Stimulated activated naive CD8-positive, alpha-beta T cell treated with anti-CD3 and anti-CD28 coated beads, Interleukin-15, amount 100 ng/mL, for 72 hours (primary cell): ENCODE measurements at regions not wholly inside any gene's neighbourhood (a gene's known extent, or its start where the extent isn't known, plus 50 kb on each side); places are given as distances from the start of the nearest gene placed in this dataset.
"Not testable (repeated sequence)": the region's sequence is repeated elsewhere in the genome, so short reads cannot be mapped to it uniquely, and the experiment has no call there.

ENCODE experiments used
- ATAC-seq: fragments of 150-1000 bp; cut with Tn5 transposase; 2 replicates; pipeline ENCODE4 v1.10.0; 2021; ENCODE audit warnings: mild to moderate bottlenecking, moderate library complexity
- DNase-seq, 2 donors: peaks; one replicate each; pipeline ENCODE4 v3.0.0; 2021 to 2022
- H3K27ac Mint-ChIP-seq, 2 donors: one replicate each; pipeline ENCODE4 v1.8.0; 2022; ENCODE audit warnings: mild to moderate bottlenecking in 2 of 2, mixed read lengths in 2 of 2, moderate library complexity in 2 of 2
- H3K27me3 Mint-ChIP-seq: one replicate; pipeline ENCODE4 v1.8.0; 2022; ENCODE audit warnings: mixed read lengths
- H3K4me1 Mint-ChIP-seq: one replicate; pipeline ENCODE4 v1.8.0; 2022; ENCODE audit warnings: mild to moderate bottlenecking, mixed read lengths
- H3K4me3 Mint-ChIP-seq, 2 donors: one replicate each; pipeline ENCODE4 v1.8.0; 2022; ENCODE audit warnings: mild to moderate bottlenecking in 2 of 2, mixed read lengths in 2 of 2, moderate library complexity in 1 of 2
- H3K9me3 Mint-ChIP-seq, 2 donors: one replicate each; pipeline ENCODE4 v1.8.0; 2022; ENCODE audit warnings: mixed read lengths in 2 of 2

DNA sequence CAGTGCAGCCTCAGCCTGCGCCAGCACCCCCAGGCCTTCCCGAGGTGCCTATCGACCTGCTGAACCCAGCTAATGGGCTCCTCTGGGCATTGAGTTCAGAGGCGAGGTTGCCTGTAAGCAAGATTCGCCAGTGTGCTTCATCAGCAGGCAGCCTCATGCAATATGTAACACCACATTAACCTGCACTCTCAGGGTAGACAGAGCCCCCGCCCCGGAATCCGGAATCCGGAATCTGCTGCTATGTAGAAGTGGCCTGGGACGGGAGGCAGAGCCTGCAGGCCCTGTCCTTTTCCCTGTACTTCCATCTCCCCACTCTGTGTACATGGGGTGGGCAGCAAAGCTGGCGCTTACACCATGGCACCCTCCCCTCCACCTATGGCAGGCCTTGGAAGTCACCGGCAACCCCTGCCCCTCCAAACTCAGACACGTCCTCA lies 83.9 kb upstream of the RET start:
- peaks cover 24% of the 10 kb centered on the region for H3K4me1 Mint-ChIP-seq
- H3K4me3 Mint-ChIP-seq, result no peak overlapping the region
- H3K27ac Mint-ChIP-seq, result no peak overlapping the region
- no peaks in the 10 kb centered on the region for H3K9me3 Mint-ChIP-seq
- H3K27me3 Mint-ChIP-seq, result no peaks in the 10 kb centered on the region
- no peak for ATAC-seq
- DNase-seq, result no peak

DNA sequence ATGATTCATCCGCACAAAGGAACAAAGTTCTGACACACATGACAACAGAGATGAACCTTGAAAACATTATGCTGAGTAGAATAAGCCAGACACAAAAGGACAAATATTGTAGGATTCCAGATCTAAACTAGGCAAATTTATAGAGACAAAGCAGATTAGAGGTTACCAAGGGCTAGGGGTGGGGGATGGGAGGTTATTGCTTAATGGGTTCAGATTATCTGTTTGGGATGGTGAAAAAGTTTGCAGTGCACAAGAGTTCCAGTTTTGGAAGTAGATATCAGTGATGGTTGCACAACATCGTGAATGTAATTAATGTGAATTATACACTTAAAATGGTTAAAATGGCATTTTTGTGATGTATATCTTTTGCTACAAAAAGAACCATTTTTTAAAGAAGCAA lies 82.0 kb upstream of the RET start:
- H3K4me3 Mint-ChIP-seq, H3K27me3 Mint-ChIP-seq, H3K9me3 Mint-ChIP-seq, ATAC-seq, DNase-seq, H3K4me1 Mint-ChIP-seq, H3K27ac Mint-ChIP-seq: not testable (repeated sequence)

DNA sequence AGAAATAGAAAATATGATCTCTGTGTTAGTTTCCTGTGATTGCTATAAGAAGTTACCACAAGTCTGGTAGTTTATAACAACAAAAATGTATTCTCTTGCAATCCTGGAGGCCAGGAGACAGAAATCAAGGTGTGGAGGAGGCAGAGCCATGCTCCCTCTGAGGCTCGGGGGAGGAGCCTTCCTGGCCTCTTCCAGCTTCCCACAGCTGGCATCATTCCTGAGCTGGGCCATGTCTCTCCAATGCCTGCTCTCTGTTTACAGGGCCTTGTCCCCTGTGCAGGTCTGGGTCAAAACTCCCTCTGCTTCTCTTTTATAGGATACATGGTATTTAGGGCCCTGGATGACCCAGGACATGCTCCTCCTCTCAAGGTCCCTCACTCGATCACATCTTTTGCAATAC lies 81.3 kb upstream of the RET start:
- no peak overlapping the region for H3K4me3 Mint-ChIP-seq
- H3K9me3 Mint-ChIP-seq, result no peaks in the 10 kb centered on the region
- no peak overlapping the region for H3K27ac Mint-ChIP-seq
- H3K27me3 Mint-ChIP-seq, result no peaks in the 10 kb centered on the region
- ATAC-seq, result no peak
- no peak for DNase-seq
- H3K4me1 Mint-ChIP-seq, result peaks cover 3% of the 10 kb centered on the region

DNA sequence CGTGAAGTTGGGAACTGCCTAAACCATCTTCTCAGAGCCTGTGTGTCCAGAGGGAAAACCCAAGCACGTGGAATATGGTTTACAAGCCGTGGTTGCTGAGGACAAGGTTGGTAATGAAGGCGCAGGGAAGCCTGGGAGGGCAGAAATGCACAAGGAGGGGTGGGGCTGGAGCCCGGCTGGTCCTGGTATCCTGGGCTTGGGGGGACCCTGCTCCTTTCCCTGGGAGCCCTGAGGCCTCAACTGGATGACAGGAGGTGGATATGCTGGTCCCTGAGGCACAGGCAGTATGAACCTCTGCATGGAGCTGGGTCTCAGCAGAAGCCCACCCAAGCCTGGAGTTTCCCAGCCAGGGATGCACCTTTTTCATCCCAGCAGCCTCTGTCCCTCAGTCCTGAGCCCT lies 80.3 kb upstream of the RET start:
- Mint-ChIP-seq H3K4me1 (no peaks in the 10 kb centered on the region), H3K9me3 (no peaks in the 10 kb centered on the region), H3K4me3 (no peak overlapping the region)

DNA sequence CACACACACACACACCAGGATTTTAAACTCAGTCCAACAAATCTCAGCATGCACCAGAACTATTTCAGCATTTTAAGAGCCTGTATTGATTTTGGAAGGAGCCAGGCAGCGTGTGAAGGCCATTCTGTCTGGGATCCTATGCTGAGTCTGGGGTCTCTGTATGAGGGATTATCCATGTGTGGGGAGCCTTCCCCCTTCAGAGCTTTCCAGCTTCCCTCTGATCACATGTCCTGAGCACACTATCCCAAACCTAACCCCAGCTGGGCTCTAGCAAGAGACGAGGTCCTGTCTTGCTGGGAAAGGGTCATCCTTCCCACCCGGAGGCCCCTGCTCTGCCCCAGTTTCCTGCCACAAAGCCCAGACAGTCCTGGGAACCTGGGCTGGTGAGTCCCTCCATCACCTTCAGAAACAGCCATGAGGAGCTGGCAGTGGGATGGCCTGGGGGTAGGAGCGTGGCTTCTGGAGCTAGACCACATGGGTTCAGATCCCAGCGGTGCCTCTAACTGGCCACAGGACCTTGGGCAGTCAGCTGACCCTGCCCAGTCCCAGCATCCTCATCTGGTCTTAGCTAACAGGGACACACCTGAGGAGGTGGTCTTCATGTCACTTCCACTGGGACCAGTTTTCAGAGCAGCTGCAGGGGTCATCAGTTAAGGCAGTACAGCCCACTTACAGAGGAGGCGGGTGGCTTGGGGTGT lies 79.6 kb upstream of the RET start:
- ATAC-seq, result no peak

More for the DNA sequence above, 80.3 kb upstream of the RET start:
- no peak for DNase-seq
- no peaks in the 10 kb centered on the region for H3K27me3 Mint-ChIP-seq
- ATAC-seq, result no peak
- H3K27ac Mint-ChIP-seq, result no peak overlapping the region

DNA sequence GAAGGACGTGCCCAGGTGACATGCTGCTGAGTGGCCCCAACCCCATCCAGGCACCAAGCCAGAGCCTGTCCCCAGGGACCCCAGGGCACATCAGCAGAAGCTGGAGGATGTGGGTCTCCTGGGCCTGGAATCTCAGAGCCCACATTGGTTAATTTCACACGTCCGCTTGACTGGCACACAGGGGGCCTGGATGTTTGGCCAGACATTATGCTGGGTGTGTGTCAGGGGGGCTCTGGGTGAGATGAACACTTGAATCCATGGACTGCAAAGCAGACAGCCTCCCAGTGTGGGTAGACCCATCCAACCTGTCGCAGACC lies 79.1 kb upstream of the RET start:
- Mint-ChIP-seq H3K9me3 (no peaks in the 10 kb centered on the region), H3K4me1 (no peaks in the 10 kb centered on the region), H3K27me3 (no peaks in the 10 kb centered on the region), H3K27ac (no peak overlapping the region), H3K4me3 (no peak overlapping the region)
- ATAC-seq (no peak), DNase-seq (no peak)

More for the DNA sequence above, 79.6 kb upstream of the RET start:
- no peaks in the 10 kb centered on the region for H3K4me1 Mint-ChIP-seq
- no peak overlapping the region for H3K4me3 Mint-ChIP-seq
- H3K27ac Mint-ChIP-seq, result no peak overlapping the region
- H3K9me3 Mint-ChIP-seq, result no peaks in the 10 kb centered on the region
- DNase-seq, result no peak
- no peaks in the 10 kb centered on the region for H3K27me3 Mint-ChIP-seq

DNA sequence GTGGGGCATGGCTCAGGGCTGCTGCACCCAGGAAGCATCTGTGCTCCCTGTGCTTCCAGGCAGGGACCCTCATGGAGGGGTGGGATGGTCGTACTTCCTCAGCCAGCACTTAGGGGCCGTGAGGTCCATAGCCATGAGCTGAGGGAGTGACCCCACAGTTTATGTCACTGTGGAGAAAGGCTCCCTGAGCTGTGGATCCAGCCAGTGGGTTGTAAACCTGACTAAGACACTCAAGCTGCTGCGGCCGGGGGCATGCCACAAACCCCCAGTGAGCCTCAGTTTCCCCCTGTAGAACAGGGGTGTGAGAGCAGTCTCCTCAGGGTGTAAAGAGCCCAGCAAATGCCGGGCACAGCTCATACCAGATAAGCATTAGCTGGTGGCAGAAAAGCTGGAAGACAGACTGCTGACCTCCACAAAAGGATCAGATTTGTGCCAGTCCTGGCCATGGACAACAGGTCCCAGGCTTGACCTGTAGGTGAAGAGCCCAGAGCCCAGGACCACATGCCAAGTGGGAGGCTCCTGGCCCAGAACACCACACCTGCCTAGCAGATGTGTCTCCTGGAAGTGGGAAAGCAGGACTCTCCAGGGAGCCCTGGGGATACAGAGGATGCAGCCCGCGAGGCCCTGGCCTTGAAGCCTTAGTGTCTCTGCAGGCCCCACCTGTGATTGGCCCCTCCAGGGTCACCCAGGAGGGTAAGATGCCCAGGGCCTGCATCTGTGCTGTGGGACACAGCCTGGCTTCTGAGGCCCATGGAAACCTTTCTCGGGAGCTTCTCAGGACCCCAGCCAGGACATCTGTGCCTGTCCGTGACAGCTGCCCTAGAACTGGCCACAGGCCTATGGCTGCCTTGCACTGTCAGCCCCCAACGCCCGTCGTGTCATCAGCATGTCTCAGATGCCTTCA lies 78.1 kb upstream of the RET start:
- ATAC-seq (no peak), DNase-seq (no peak)
- no peaks in the 10 kb centered on the region for H3K27me3 Mint-ChIP-seq
- H3K4me1 Mint-ChIP-seq, result no peaks in the 10 kb centered on the region
- no peak overlapping the region for H3K4me3 Mint-ChIP-seq
- H3K27ac Mint-ChIP-seq, result peak overlapping the region in 1 of 2 donors; percentile 93
- no peaks in the 10 kb centered on the region for H3K9me3 Mint-ChIP-seq

DNA sequence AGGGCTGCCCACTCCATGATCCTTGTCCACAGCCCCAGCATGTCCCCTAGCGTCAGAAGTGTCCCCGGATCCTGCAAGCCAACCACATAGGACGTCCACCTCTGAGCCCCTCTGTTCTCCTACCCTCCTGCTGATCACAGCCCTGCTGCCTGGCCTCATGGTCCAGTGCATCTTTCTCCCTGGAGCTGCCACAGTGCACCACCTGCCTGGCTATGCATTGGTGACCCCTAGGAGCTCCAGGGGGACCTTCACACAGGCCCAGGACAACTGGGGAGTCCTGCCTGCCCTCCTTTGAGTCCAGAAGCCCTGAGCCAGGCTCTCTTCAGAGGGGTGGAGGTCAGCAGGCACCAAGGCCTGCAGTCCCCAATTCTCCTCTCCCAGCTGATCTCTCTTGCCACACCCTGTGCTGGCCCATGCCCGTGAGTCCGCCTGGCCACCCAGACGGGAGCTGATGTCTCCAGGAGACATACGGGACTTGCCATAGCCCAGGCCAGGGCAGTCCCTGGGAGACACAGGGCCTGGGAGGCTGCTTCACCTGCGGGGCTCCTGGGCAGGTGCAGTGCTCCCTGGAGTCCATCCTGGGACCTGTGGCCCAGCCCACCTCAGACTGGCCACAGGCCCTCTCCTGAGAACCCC lies 77.4 kb upstream of the RET start:
- Mint-ChIP-seq H3K27ac (peak overlapping the region in 1 of 2 donors; percentile 54), H3K4me1 (no peaks in the 10 kb centered on the region), H3K9me3 (no peaks in the 10 kb centered on the region), H3K27me3 (no peaks in the 10 kb centered on the region), H3K4me3 (no peak overlapping the region)
- DNase-seq (no peak), ATAC-seq (peak; percentile 5)

DNA sequence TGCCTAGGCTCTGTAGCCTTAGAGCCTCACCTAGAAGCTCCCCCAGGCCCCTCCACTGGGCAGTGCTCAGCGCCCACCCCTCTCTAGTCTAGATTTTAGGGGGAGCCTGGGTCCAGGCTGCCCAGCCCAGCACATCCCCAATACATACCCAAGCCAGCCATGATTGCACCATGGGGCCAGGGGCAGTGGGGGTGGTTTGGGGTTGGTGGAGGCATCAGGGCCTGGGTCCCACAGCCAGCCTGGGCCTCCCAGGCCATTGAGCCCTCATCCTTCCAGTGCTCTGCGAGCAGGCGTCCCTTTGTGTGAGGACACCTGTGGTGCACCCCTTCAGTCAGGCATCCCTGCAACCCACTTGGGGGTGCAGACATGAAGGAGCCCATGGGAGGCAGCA lies 76.9 kb upstream of the RET start:
- no peak for DNase-seq
- Mint-ChIP-seq H3K4me3 (no peak overlapping the region), H3K27ac (no peak overlapping the region), H3K9me3 (no peaks in the 10 kb centered on the region), H3K4me1 (no peaks in the 10 kb centered on the region), H3K27me3 (no peaks in the 10 kb centered on the region)
- ATAC-seq, result peak; percentile 5

DNA sequence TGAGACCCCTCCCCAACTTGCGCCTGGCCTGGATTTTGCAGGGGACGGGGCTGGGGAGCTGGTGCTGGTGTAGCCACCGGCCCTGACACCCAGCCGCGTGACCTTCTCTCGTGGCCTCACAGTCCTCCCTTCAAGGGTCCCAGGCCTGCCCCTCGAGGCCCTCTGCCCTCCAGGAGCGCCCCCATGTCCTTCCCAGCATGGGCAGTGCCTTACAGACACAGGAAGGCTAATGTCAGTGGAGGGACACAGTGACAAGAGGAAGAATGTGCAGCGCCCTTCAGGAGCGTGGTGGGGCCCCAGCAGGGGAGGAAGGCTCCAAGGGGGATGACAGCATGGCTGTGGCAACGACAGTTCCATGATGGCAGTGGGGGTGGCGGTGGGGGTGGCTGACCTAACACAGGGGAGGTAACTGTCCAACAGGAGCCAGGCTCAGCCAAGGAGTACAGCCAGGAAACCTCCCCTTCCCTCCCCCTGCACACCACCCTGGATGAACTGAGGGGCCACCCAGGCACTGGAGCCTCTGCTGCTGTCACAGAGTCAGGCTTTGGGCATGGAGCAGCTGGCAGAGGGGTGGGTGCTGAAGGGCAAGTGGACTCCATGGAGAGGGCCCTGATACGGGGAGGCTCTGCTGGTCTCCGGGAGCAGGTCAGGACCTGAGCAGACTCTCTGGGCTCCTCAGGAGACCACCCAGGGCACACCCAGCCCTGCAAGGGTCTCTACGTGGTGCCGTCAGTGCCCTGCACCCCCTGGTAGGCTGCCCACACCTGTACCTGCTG lies 76.0 kb upstream of the RET start:
- no peak for DNase-seq
- Mint-ChIP-seq H3K4me1 (no peaks in the 10 kb centered on the region), H3K9me3 (no peaks in the 10 kb centered on the region), H3K27me3 (no peaks in the 10 kb centered on the region), H3K27ac (no peak overlapping the region), H3K4me3 (no peak overlapping the region)
- ATAC-seq, result no peak

DNA sequence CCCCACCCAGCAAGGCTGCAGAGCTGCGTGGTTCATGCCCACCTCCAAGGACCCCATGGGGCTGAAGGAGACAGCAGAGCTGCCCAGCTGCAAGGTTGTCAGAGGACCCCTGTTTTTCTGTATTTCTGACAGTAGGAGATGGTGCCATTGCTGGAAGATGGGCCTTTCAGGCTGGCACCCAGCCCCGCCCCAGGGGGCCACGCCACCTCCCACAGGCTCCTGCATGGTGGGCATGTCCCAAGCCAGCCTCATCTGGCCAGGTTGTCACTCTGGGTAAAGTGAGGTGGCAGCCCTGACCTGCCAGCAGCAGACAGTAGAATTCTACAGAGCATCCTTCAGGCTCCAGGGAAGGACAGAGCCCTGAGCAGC lies 75.5 kb upstream of the RET start:
- ATAC-seq, result no peak
- H3K27me3 Mint-ChIP-seq, result no peaks in the 10 kb centered on the region
- no peak overlapping the region for H3K27ac Mint-ChIP-seq

DNA sequence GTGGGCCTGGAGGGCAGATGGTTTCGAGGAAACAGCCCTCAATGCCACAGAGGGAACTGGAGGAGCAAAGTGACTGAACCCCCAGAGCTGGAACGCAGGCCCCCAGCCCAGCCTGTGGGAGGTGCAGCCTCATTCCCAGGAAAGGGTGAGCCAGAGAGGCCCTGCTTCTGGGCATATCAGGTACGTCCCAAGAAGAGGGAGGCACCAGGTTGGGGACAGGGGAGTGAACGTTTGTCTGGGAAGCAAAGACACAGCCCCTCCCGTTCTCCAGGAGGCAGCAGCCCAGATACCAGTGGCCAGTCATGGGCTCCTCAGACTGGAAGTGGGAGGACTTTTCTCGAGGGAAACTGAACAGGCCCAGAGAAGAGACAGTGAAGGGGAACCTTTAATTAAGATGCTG lies 74.3 kb upstream of the RET start:
- no peak for DNase-seq
- no peak for ATAC-seq
- Mint-ChIP-seq H3K9me3 (no peaks in the 10 kb centered on the region), H3K4me3 (no peak overlapping the region), H3K27ac (peak overlapping the region in 1 of 2 donors; percentile 74), H3K27me3 (no peaks in the 10 kb centered on the region), H3K4me1 (no peaks in the 10 kb centered on the region)

More for the DNA sequence above, 75.5 kb upstream of the RET start:
- H3K4me3 Mint-ChIP-seq, result no peak overlapping the region
- no peaks in the 10 kb centered on the region for H3K4me1 Mint-ChIP-seq
- no peaks in the 10 kb centered on the region for H3K9me3 Mint-ChIP-seq
- no peak for DNase-seq

DNA sequence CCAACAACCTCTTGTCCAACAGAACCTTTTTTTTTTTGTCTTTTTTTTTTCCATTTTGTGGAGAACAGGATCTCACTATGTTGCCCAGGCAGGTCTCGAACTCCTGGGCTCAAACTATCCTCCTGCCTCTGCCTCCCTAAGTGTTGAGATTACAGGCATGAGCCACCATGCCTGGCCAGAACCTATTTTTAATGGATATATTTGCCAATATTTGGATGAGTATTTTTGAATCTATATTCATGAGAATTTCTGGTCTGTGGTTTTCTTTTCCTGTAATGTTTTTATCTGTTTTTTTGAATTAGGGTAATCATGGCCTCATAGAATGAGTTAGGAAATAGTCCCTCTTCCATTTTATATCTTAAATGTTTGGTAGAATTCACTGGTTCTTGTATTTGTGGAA lies 70.4 kb upstream of the RET start:
- Mint-ChIP-seq H3K27ac (no peak overlapping the region), H3K27me3 (no peaks in the 10 kb centered on the region), H3K4me3 (no peak overlapping the region), H3K4me1 (no peaks in the 10 kb centered on the region), H3K9me3 (no peaks in the 10 kb centered on the region)
- ATAC-seq (no peak), DNase-seq (no peak)

DNA sequence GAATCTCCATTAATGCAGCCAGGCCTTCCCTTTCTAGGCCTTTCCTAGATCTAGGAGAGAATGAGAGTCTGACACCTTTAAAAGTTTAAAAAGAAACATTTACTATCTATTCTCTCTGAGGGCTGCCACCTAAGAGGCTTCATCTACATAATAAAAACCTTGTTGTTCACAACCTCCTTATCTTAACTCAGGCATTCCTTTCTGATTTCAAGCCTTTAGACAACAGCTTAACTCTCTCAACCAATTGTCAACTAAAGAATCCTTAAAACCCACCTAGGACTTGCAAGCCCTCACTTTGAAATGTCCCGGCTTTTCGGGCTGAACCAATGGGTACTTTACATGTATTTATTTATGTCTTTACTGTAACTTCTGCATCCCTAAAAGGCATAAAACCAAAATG lies 64.3 kb upstream of the RET start:
- Mint-ChIP-seq H3K9me3 (no peaks in the 10 kb centered on the region), H3K4me1 (no peaks in the 10 kb centered on the region), H3K27me3 (no peaks in the 10 kb centered on the region), H3K4me3 (no peak overlapping the region), H3K27ac (no peak overlapping the region)
- DNase-seq (no peak), ATAC-seq (no peak)

DNA sequence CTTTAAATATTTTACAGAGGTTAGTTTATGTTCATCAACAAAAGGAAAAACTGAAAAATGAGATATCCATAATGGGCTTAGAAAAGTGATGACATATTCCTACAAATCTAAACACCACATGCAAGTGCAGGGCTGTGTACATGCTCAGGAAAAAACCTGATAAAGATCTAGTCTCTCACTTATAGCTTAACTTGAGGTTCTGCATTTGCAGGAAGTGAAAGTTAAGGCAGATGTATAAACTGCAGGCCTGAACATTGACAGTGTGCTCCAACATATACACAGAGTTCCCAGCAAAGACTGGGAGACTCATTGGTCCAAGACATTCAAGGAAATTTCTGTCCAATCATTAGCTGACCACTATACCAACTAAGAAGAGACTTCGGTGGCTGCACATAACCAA lies 63.8 kb upstream of the RET start:
- no peaks in the 10 kb centered on the region for H3K4me1 Mint-ChIP-seq
- ATAC-seq (no peak), DNase-seq (no peak)
- no peaks in the 10 kb centered on the region for H3K27me3 Mint-ChIP-seq
- no peaks in the 10 kb centered on the region for H3K9me3 Mint-ChIP-seq
- H3K4me3 Mint-ChIP-seq, result no peak overlapping the region
- H3K27ac Mint-ChIP-seq, result no peak overlapping the region

DNA sequence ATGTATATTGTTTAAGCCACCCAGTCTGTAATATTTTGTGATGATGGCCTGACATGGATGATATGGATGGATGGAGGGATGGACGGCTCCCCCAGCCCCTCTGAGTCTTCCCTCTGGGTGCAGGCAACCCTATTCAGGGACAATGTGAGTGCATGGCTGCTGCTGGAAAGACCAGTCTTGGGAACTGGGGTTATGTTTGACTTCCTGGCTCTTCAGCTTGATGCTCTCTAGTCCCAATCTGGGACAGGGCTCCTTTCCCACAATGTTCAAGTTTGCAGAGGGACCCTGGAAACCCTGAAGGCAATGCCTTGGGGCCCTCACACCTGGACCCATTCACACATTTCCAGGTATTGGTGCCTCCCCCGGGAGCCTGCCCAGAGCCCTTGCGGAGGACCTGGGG lies 52.3 kb upstream of the RET start:
- Mint-ChIP-seq H3K4me1 (no peaks in the 10 kb centered on the region), H3K27ac (no peak overlapping the region), H3K4me3 (no peak overlapping the region), H3K27me3 (peaks cover 11% of the 10 kb centered on the region), H3K9me3 (peaks cover 0 to 1% of the 10 kb centered on the region in 2 donors)
- ATAC-seq (no peak), DNase-seq (no peak)
